HEK293T (cell line): ENCODE measurements at regions not wholly inside any gene's neighbourhood (a gene's known extent, or its start where the extent isn't known, plus 50 kb on each side); places are given as distances from the start of the nearest gene placed in this dataset.

ENCODE experiments used
- CTCF ChIA-PET: fragments of 350-600 bp; formaldehyde crosslinking; extraction: SDS; loops from one replicate; lab custom pipeline; 2021; ENCODE audit warnings: antibody characterized with exemption, inconsistent platforms; lab: Yijun Ruan, JAX
- POLR2A ChIA-PET: fragments of 350-600 bp; formaldehyde crosslinking; extraction: SDS; loops from one replicate; lab custom pipeline; 2020; ENCODE audit warnings: antibody characterized with exemption, inconsistent platforms; lab: Yijun Ruan, JAX
- DNase-seq: peaks from one replicate; pipeline ENCODE4 v3.0.0; 2012; ENCODE audit warnings: mixed read lengths; ENCODE audit errors: extremely low spot score
- ARNT ChIP-seq: fragments of 450-650 bp; IDR thresholded peaks from 2 replicates; pipeline ENCODE4 v1.6.1; 2017; ENCODE audit warnings: mild to moderate bottlenecking
- BHLHE40 ChIP-seq: fragments of 450-650 bp; IDR thresholded peaks from 2 replicates; pipeline ENCODE4 v1.6.1; 2016; ENCODE audit warnings: mild to moderate bottlenecking, moderate library complexity, borderline replicate concordance
- CTBP1 ChIP-seq: fragments of 450-650 bp; IDR thresholded peaks from 2 replicates; pipeline ENCODE4 v1.6.1; 2016; ENCODE audit warnings: borderline replicate concordance
- ELF4 ChIP-seq: fragments of 450-650 bp; IDR thresholded peaks from 2 replicates; pipeline ENCODE4 v1.6.1; 2017; ENCODE audit warnings: antibody characterized with exemption
- FOXA1 ChIP-seq: fragments of 450-650 bp; IDR thresholded peaks from 2 replicates; pipeline ENCODE4 v1.6.1; 2016; ENCODE audit warnings: mild to moderate bottlenecking
- FOXK2 ChIP-seq: fragments of 450-650 bp; IDR thresholded peaks from 2 replicates; pipeline ENCODE4 v1.6.1; 2016; ENCODE audit warnings: mild to moderate bottlenecking
- FOXM1 ChIP-seq: fragments of 450-650 bp; IDR thresholded peaks from 2 replicates; pipeline ENCODE4 v1.6.1; 2017; ENCODE audit warnings: mild to moderate bottlenecking, borderline replicate concordance
- HDGF ChIP-seq: fragments of 450-650 bp; IDR thresholded peaks from 2 replicates; pipeline ENCODE4 v1.6.1; 2017; ENCODE audit warnings: antibody characterized with exemption, borderline replicate concordance
- L3MBTL2 ChIP-seq: fragments of 450-650 bp; conservative IDR thresholded peaks from 2 replicates; pipeline ENCODE4 v1.6.1; 2016; ENCODE audit warnings: mild to moderate bottlenecking
- LEF1 ChIP-seq: fragments of 450-650 bp; IDR thresholded peaks from 2 replicates; pipeline ENCODE4 v1.6.1; 2017; ENCODE audit warnings: mild to moderate bottlenecking, borderline replicate concordance
- NFRKB ChIP-seq: fragments of 450-650 bp; IDR thresholded peaks from 2 replicates; pipeline ENCODE4 v1.6.1; 2016; ENCODE audit warnings: mild to moderate bottlenecking, moderate library complexity
- SP1 ChIP-seq: fragments of 450-650 bp; IDR thresholded peaks from 2 replicates; pipeline ENCODE4 v1.6.1; 2017
- SUZ12 ChIP-seq: fragments of 450-650 bp; IDR thresholded peaks from 2 replicates; pipeline ENCODE4 v1.6.1; 2016; ENCODE audit warnings: mild to moderate bottlenecking
- TARDBP ChIP-seq: fragments of 450-650 bp; IDR thresholded peaks from 2 replicates; pipeline ENCODE4 v1.6.1; 2016
- ZNF384 ChIP-seq: fragments of 450-650 bp; IDR thresholded peaks from 2 replicates; pipeline ENCODE4 v1.6.1; 2016
- TF ChIP-seq, protein P1 (sequence below): fragments of 450-650 bp; IDR thresholded peaks from 2 replicates; pipeline ENCODE4 v1.6.1; 2016

- DNase-seq = no peak
- TF ChIP-seq SP1 (no peak), SUZ12 (no peak), ARNT (no peak), TARDBP (no peak), ELF4 (no peak), FOXK2 (no peak), FOXM1 (no peak), ZNF384 (no peak), LEF1 (no peak), NFRKB (no peak), CTBP1 (no peak)
- TF ChIP-seq, protein P1, sequence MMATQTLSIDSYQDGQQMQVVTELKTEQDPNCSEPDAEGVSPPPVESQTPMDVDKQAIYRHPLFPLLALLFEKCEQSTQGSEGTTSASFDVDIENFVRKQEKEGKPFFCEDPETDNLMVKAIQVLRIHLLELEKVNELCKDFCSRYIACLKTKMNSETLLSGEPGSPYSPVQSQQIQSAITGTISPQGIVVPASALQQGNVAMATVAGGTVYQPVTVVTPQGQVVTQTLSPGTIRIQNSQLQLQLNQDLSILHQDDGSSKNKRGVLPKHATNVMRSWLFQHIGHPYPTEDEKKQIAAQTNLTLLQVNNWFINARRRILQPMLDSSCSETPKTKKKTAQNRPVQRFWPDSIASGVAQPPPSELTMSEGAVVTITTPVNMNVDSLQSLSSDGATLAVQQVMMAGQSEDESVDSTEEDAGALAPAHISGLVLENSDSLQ = no peak
- POLR2A ChIA-PET = no interaction called here
- CTCF ChIA-PET = no interaction called here
Observed at GRCh38 chr22:48147831-48148230, 1385.4 kb downstream of the TBC1D22A start.

GRCh38 chr22:48147404-48147803 lies 1385.0 kb downstream of the TBC1D22A start:
- ChIA-PET POLR2A (no interaction called here), CTCF (no interaction called here)
- TF ChIP-seq SUZ12 = no peak
- no peak for TF ChIP-seq L3MBTL2
- TF ChIP-seq NFRKB = no peak
- no peak for TF ChIP-seq SP1
- TF ChIP-seq, protein P1 = no peak
- TF ChIP-seq ZNF384 = no peak
- no peak for TF ChIP-seq CTBP1
- no peak for TF ChIP-seq ELF4
- TF ChIP-seq ARNT = no peak
- DNase-seq = no peak

- CTCF ChIA-PET = no interaction called here
- TF ChIP-seq L3MBTL2 (no peak), ARNT (no peak), SUZ12 (no peak), LEF1 (no peak), SP1 (no peak), FOXA1 (no peak), FOXK2 (no peak), TARDBP (no peak), BHLHE40 (no peak), ELF4 (no peak), FOXM1 (no peak), ZNF384 (no peak), NFRKB (no peak), CTBP1 (no peak), HDGF (no peak)
- TF ChIP-seq, protein P1 = no peak
- no peak for DNase-seq
- POLR2A ChIA-PET = no interaction called here
Observed at GRCh38 chr22:48146426-48146825, 1384.0 kb downstream of the TBC1D22A start.

DNA sequence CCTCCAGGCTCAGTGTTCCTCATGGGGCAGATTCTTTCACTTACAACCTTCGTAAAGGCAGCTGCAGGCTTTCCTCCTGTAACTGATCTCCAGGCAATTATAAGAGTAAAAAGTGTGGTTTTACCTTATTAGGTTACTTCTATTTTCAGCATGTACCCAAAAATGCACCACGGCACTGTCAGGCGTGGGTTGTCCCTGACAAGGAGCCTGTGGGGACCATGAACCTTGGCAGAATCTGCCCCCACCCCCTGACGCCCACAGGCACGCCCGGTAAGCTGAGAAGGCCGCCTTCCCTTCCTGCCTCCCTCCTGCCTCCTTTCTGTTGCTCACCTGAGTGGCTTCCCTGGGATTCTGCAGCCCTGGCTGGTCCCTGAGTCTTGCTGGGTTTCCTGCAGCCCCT lies 1383.3 kb downstream of the TBC1D22A start:
- no peak for TF ChIP-seq FOXM1
- TF ChIP-seq CTBP1 = no peak
- no peak for TF ChIP-seq HDGF
- no peak for TF ChIP-seq ARNT
- ChIA-PET CTCF (no interaction called here), POLR2A (no interaction called here)
- no peak for DNase-seq

GRCh38 chr22:48144318-48144717 lies 1381.9 kb downstream of the TBC1D22A start:
- ChIA-PET CTCF (no interaction called here), POLR2A (no interaction called here)
- TF ChIP-seq BHLHE40 (no peak), NFRKB (no peak), ARNT (no peak), SP1 (no peak), FOXM1 (no peak), CTBP1 (no peak), TARDBP (no peak), LEF1 (no peak), FOXK2 (no peak), HDGF (no peak), SUZ12 (no peak)
- TF ChIP-seq, protein P1 = no peak
- no peak for DNase-seq

- DNase-seq = no peak
- no peak for TF ChIP-seq SUZ12
- ChIA-PET CTCF (no interaction called here), POLR2A (no interaction called here)
Observed at GRCh38 chr22:48143856-48144255, 1381.4 kb downstream of the TBC1D22A start.

GRCh38 chr22:48142388-48142787 lies 1379.9 kb downstream of the TBC1D22A start:
- no peak for DNase-seq
- CTCF ChIA-PET = no interaction called here
- TF ChIP-seq NFRKB (no peak), ZNF384 (no peak), FOXM1 (no peak), SUZ12 (no peak), TARDBP (no peak), BHLHE40 (no peak), ELF4 (no peak), SP1 (no peak), HDGF (no peak), L3MBTL2 (no peak), FOXA1 (no peak), FOXK2 (no peak), ARNT (no peak), CTBP1 (no peak)
- TF ChIP-seq, protein P1 = no peak
- POLR2A ChIA-PET = no interaction called here
